HEK293 (cell line): ENCODE measurements at regions not wholly inside any gene's neighbourhood (a gene's known extent, or its start where the extent isn't known, plus 50 kb on each side); places are given as distances from the start of the nearest gene placed in this dataset.
A peak's percentile ranks its signal among the peaks of the same experiment; 100 is the strongest.

Source experiments
- CTCF ChIA-PET: fragments of 350-600 bp; formaldehyde crosslinking; extraction: SDS; loops from one replicate; lab custom pipeline; 2021; ENCODE audit warnings: antibody characterized with exemption; lab: Yijun Ruan, JAX
- POLR2A ChIA-PET: fragments of 300-600 bp; formaldehyde crosslinking; extraction: SDS; loops from one replicate; lab custom pipeline; 2020; ENCODE audit warnings: antibody characterized with exemption, inconsistent platforms; lab: Yijun Ruan, JAX
- H3K27ac ChIP-seq: fragments of 200-500 bp; sonication (Bioruptor generic); 2 replicates; pipeline ENCODE4 v1.5.1; 2014; ENCODE audit warnings: low read depth, low read length, control low read depth, inconsistent platforms; ENCODE audit errors: extremely low read depth
- H3K36me3 ChIP-seq, 2 experiments: fragments of 200-500 bp in 1 of 2; sonication (Bioruptor generic) in 1 of 2; 1 replicate in 1 of 2; 2 replicates in 1 of 2; pipeline ENCODE4 v1.5.1; 2014 to 2017; ENCODE audit warnings: inconsistent platforms in 2 of 2, low read length in 2 of 2; ENCODE audit not compliant: control insufficient read depth in 2 of 2, insufficient read depth in 1 of 2
- H3K4me1 ChIP-seq: fragments of 200-500 bp; sonication (Bioruptor generic); 2 replicates; pipeline ENCODE4 v1.5.1; 2014; ENCODE audit warnings: mild to moderate bottlenecking, low read length, inconsistent platforms; ENCODE audit not compliant: control insufficient read depth, insufficient read depth
- H3K4me3 ChIP-seq: 2 replicates; pipeline ENCODE4 v1.5.1; 2011; ENCODE audit warnings: low read depth, mild to moderate bottlenecking, control low read depth, low read length, moderate library complexity
- H3K9me3 ChIP-seq: fragments of 200-500 bp; sonication (Bioruptor generic); 2 replicates; pipeline ENCODE4 v1.5.1; 2014; ENCODE audit warnings: low read depth, low read length, inconsistent platforms; ENCODE audit not compliant: control insufficient read depth, insufficient read depth
- BCL11B ChIP-seq: fragments of 450-650 bp; formaldehyde crosslinking; IDR thresholded peaks from 2 replicates; pipeline ENCODE4 v1.5.1; 2016; ENCODE audit warnings: low read depth, missing biosample characterization, missing genetic modification characterization
- CTCF ChIP-seq: fragments of 450-650 bp; formaldehyde crosslinking; IDR thresholded peaks from 2 replicates; pipeline ENCODE4 v1.5.1; 2016; ENCODE audit warnings: missing biosample characterization, missing genetic modification characterization
- KLF8 ChIP-seq: fragments of 450-650 bp; formaldehyde crosslinking; IDR thresholded peaks from 2 replicates; pipeline ENCODE4 v1.5.1; 2016; ENCODE audit warnings: missing biosample characterization, missing genetic modification characterization
- OSR2 ChIP-seq: fragments of 450-650 bp; formaldehyde crosslinking; IDR thresholded peaks from 2 replicates; pipeline ENCODE4 v1.5.1; 2016; ENCODE audit warnings: missing biosample characterization, missing genetic modification characterization
- SETDB1 ChIP-seq: IDR thresholded peaks from one replicate; pipeline ENCODE4 v1.6.1; 2017; ENCODE audit warnings: mild to moderate bottlenecking, low read length, moderate library complexity, mixed read lengths; ENCODE audit not compliant: insufficient read length
- ZFP41 ChIP-seq: fragments of 450-650 bp; formaldehyde crosslinking; IDR thresholded peaks from 2 replicates; pipeline ENCODE4 v1.5.1; 2016; ENCODE audit warnings: missing biosample characterization, missing genetic modification characterization, borderline replicate concordance
- ZNF112 ChIP-seq: fragments of 450-650 bp; formaldehyde crosslinking; IDR thresholded peaks from 2 replicates; pipeline ENCODE4 v1.5.0; 2017; ENCODE audit warnings: missing biosample characterization, missing genetic modification characterization
- ZNF114 ChIP-seq: fragments of 450-650 bp; formaldehyde crosslinking; IDR thresholded peaks from 2 replicates; pipeline ENCODE4 v1.5.0; 2017; ENCODE audit warnings: missing biosample characterization, missing genetic modification characterization
- ZNF133 ChIP-seq: fragments of 450-650 bp; formaldehyde crosslinking; IDR thresholded peaks from 2 replicates; pipeline ENCODE4 v1.5.1; 2016; ENCODE audit warnings: missing biosample characterization, missing genetic modification characterization
- ZNF175 ChIP-seq: fragments of 450-650 bp; formaldehyde crosslinking; IDR thresholded peaks from 2 replicates; pipeline ENCODE4 v1.5.1; 2016; ENCODE audit warnings: missing biosample characterization, missing genetic modification characterization
- ZNF239 ChIP-seq: fragments of 450-650 bp; formaldehyde crosslinking; IDR thresholded peaks from 2 replicates; pipeline ENCODE4 v1.5.1; 2016; ENCODE audit warnings: missing biosample characterization, missing genetic modification characterization
- ZNF24 ChIP-seq: fragments of 450-650 bp; formaldehyde crosslinking; IDR thresholded peaks from 2 replicates; pipeline ENCODE4 v1.5.1; 2016; ENCODE audit warnings: missing biosample characterization, missing genetic modification characterization
- ZNF37A ChIP-seq: fragments of 450-650 bp; IDR thresholded peaks from 2 replicates; pipeline ENCODE4 v1.5.1; 2018; ENCODE audit warnings: missing biosample characterization, missing genetic modification characterization
- ZNF404 ChIP-seq: fragments of 450-650 bp; formaldehyde crosslinking; IDR thresholded peaks from 2 replicates; pipeline ENCODE4 v1.5.1; 2017; ENCODE audit warnings: missing biosample characterization, missing genetic modification characterization
- ZNF473 ChIP-seq: fragments of 450-650 bp; formaldehyde crosslinking; IDR thresholded peaks from 2 replicates; pipeline ENCODE4 v1.5.1; 2017; ENCODE audit warnings: missing biosample characterization, missing genetic modification characterization
- ZNF530 ChIP-seq: fragments of 450-650 bp; formaldehyde crosslinking; IDR thresholded peaks from 2 replicates; pipeline ENCODE4 v1.5.1; 2016; ENCODE audit warnings: low read depth, missing biosample characterization, missing genetic modification characterization
- ZNF585B ChIP-seq: fragments of 450-650 bp; formaldehyde crosslinking; IDR thresholded peaks from 2 replicates; pipeline ENCODE4 v1.5.1; 2016; ENCODE audit warnings: missing biosample characterization, missing genetic modification characterization
- ZNF610 ChIP-seq: fragments of 450-650 bp; formaldehyde crosslinking; IDR thresholded peaks from 2 replicates; pipeline ENCODE4 v1.5.1; 2016; ENCODE audit warnings: missing biosample characterization, missing genetic modification characterization, borderline replicate concordance
- ZNF76 ChIP-seq: fragments of 450-650 bp; formaldehyde crosslinking; IDR thresholded peaks from 2 replicates; pipeline ENCODE4; 2016; ENCODE audit warnings: low read depth, missing biosample characterization, missing genetic modification characterization, borderline replicate concordance
- TF ChIP-seq, protein P1 (sequence below): fragments of 450-650 bp; formaldehyde crosslinking; IDR thresholded peaks from 2 replicates; pipeline ENCODE4; 2016; ENCODE audit warnings: missing biosample characterization, missing genetic modification characterization
- TF ChIP-seq, protein P2 (sequence below): fragments of 450-650 bp; formaldehyde crosslinking; IDR thresholded peaks from 2 replicates; pipeline ENCODE4 v1.5.1; 2016; ENCODE audit warnings: missing biosample characterization, missing genetic modification characterization
- TF ChIP-seq, protein P3 (sequence below): IDR thresholded peaks from 2 replicates; pipeline ENCODE4 v1.6.1; 2011; ENCODE audit warnings: mild to moderate bottlenecking, low read depth, low read length, borderline replicate concordance

- no peaks in the 10 kb centered on the region for H3K4me1 ChIP-seq
- H3K27ac ChIP-seq = no peak overlapping the region
- no peaks in the 10 kb centered on the region for H3K36me3 ChIP-seq
- TF ChIP-seq SETDB1 (peak; percentile 71), ZNF114 (tag by site-specific recombination) (no peak)
- no peak overlapping the region for H3K4me3 ChIP-seq
- CTCF ChIA-PET = no interaction called here
- POLR2A ChIA-PET = no interaction called here
- H3K9me3 ChIP-seq = no peaks in the 10 kb centered on the region
Measured at GRCh38 chr12:124230789-124231188, 64.1 kb upstream of the RFLNA start.

DNA sequence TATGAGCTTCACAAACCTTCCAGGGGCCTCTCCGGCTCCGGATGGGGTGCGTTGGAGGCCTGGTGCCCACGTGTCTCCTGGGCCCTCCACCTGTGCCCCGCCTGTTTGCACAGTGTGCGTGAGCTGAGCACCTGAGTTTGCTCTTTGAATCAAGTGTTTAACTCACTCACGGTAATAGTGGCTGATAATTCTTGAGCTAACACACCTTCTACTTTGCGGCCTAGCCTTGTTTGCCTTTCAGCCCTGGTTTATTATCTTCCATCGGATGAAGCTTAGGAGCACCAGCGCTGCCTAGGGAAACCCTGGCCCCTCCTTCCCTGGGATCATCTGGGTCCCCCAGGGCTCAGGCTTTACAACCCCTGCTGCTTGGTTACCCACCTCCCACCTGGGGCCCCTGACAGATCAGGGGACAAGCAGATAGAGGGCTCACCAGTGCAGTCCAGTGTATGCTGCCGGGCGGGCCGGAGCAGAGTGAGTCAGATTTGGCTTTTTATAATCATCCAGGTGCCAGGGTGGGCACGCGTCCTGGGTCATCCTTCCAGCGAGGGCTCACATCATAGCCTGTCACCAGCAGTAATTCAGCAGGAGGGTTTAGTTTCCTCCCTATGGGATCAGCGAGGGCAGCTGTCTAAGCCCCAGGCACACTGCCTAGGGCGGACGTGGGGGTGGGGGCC lies 62.8 kb upstream of the RFLNA start:
- CTCF ChIA-PET = no interaction called here
- Histone ChIP-seq H3K4me1 (no peaks in the 10 kb centered on the region), H3K36me3 (no peaks in the 10 kb centered on the region), H3K4me3 (no peak overlapping the region), H3K27ac (no peak overlapping the region), H3K9me3 (no peaks in the 10 kb centered on the region)
- TF ChIP-seq ZNF133 (tag by site-specific recombination) (no peak), ZNF175 (tag by site-specific recombination) (no peak), ZNF404 (tag by site-specific recombination) (no peak), ZNF37A (tag by site-specific recombination) (no peak), ZNF473 (tag by site-specific recombination) (no peak), KLF8 (tag by site-specific recombination) (no peak), OSR2 (tag by site-specific recombination) (no peak), ZFP41 (tag by site-specific recombination) (no peak), ZNF112 (no peak), BCL11B (no peak), ZNF76 (no peak), ZNF585B (tag by site-specific recombination) (no peak), ZNF530 (tag by site-specific recombination) (no peak), ZNF239 (tag by site-specific recombination) (no peak), CTCF (no peak), ZNF610 (tag by site-specific recombination) (no peak), ZNF24 (tag by site-specific recombination) (no peak)
- TF ChIP-seq, protein P1, sequence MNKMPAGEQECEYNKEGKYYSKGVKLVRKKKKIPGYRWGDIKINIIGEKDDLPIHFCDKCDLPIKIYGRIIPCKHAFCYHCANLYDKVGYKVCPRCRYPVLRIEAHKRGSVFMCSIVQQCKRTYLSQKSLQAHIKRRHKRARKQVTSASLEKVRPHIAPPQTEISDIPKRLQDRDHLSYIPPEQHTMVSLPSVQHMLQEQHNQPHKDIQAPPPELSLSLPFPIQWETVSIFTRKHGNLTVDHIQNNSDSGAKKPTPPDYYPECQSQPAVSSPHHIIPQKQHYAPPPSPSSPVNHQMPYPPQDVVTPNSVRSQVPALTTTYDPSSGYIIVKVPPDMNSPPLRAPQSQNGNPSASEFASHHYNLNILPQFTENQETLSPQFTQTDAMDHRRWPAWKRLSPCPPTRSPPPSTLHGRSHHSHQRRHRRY (tag by site-specific recombination) = no peak
- TF ChIP-seq, protein P2, sequence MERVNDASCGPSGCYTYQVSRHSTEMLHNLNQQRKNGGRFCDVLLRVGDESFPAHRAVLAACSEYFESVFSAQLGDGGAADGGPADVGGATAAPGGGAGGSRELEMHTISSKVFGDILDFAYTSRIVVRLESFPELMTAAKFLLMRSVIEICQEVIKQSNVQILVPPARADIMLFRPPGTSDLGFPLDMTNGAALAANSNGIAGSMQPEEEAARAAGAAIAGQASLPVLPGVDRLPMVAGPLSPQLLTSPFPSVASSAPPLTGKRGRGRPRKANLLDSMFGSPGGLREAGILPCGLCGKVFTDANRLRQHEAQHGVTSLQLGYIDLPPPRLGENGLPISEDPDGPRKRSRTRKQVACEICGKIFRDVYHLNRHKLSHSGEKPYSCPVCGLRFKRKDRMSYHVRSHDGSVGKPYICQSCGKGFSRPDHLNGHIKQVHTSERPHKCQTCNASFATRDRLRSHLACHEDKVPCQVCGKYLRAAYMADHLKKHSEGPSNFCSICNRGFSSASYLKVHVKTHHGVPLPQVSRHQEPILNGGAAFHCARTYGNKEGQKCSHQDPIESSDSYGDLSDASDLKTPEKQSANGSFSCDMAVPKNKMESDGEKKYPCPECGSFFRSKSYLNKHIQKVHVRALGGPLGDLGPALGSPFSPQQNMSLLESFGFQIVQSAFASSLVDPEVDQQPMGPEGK (tag by site-specific recombination) = no peak
- TF ChIP-seq, protein P3, sequence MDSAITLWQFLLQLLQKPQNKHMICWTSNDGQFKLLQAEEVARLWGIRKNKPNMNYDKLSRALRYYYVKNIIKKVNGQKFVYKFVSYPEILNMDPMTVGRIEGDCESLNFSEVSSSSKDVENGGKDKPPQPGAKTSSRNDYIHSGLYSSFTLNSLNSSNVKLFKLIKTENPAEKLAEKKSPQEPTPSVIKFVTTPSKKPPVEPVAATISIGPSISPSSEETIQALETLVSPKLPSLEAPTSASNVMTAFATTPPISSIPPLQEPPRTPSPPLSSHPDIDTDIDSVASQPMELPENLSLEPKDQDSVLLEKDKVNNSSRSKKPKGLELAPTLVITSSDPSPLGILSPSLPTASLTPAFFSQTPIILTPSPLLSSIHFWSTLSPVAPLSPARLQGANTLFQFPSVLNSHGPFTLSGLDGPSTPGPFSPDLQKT = no peak
- POLR2A ChIA-PET = interaction anchor here (0.6 kb wide), 1 partner anchor 35 kb away, joined by 3 read pairs; no protein-coding TSS in a partner anchor
